Activated CD4-positive, alpha-beta T cell treated with anti-CD3 and anti-CD28 coated beads, Interleukin-2, Interleukin-6, amounts not matched to agents 100 ng/mL and 50 ng/mL, durations not matched to agents 16 hours and 8 hours (primary cell): ENCODE measurements at regions not wholly inside any gene's neighbourhood (a gene's known extent, or its start where the extent isn't known, plus 50 kb on each side); places are given as distances from the start of the nearest gene placed in this dataset.
A peak's percentile ranks its signal among the peaks of the same experiment; 100 is the strongest.
"Not testable (repeated sequence)": the region's sequence is repeated elsewhere in the genome, so short reads cannot be mapped to it uniquely, and the experiment has no call there.

Experiments used
- DNase-seq: peaks from one replicate; pipeline ENCODE4 v3.0.0-alpha.2; 2020

- DNase-seq: no peak
Observed at GRCh38 chr9:38342532-38342931, 50.0 kb upstream of the ALDH1B1 start.

GRCh38 chr9:38342096-38342495 lies 50.4 kb upstream of the ALDH1B1 start:
- no peak for DNase-seq

GRCh38 chr9:38339496-38339895 lies 53.0 kb upstream of the ALDH1B1 start:
- DNase-seq: no peak

DNA sequence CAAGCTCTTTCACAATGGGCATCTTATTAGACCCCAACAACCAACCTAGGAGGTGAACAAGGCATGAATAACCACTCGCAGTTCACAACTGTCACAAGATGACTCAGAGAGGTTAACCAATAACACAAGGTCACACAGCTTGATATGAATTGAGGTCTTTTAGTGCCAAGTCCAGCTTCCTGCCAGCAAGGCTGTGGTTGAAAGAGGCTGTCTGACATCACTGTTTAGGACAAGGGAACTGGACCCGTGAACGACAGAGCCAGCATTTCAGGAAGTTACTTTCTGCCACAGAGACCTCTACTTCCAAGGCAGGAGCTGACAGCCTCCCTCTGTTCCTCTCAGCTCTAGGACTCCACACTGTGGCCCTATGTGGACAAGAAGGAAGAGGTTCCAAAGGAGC lies 53.4 kb upstream of the ALDH1B1 start:
- DNase-seq: peak; percentile 62

DNA sequence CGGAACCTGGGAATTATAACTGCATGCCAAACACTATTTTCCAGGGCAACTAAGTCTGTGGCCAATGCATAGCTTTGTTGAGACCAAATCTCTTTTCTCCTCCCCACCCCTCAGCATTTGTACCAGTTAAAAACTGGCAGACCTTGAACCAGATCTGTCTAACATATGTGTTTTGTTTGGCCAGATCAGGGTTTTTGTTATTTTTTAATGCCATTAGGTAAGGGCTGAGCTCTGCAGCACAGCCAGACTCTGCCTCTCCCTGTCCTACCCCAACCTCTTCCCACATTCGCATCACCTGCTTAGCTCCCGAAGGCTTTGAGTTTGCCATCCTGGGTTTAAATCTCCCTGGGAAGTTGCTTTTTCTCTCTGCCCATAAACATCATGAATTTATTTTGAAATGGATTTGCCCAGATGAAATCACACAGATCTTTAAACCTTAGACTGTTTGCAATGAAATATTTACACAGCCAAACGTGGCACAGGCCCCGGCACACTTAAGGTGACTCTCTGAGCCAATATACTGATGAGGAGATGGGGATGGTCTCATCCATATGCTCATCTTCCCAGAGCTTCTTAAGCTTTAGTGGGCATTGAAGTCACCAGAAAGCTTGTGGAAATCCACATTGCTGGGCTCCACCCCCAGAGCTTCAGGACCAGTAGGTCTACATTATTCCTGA lies 54.0 kb upstream of the ALDH1B1 start:
- no peak for DNase-seq

GRCh38 chr9:38337706-38338264 lies 54.7 kb upstream of the ALDH1B1 start:
- no peak for DNase-seq

DNA sequence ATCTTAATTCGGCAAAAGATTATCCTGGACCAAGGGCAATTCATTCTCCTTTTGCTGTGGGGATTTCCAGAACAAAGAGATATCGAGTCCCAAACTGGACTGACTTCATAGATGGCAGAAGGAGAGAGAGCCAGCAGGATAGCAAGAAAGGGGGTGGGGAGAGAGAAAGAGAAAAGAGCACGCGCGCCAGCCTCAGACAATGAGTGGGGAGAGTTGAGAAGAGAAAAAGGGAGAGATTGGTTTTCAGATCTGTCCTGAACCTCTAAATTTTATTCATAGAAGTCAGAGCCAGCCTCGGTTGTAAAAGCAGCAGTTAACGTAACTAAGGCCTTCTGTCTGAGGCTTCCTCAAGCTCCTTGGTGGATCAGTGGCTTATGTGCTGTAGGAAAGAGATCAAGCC lies 55.3 kb upstream of the ALDH1B1 start:
- no peak for DNase-seq

DNA sequence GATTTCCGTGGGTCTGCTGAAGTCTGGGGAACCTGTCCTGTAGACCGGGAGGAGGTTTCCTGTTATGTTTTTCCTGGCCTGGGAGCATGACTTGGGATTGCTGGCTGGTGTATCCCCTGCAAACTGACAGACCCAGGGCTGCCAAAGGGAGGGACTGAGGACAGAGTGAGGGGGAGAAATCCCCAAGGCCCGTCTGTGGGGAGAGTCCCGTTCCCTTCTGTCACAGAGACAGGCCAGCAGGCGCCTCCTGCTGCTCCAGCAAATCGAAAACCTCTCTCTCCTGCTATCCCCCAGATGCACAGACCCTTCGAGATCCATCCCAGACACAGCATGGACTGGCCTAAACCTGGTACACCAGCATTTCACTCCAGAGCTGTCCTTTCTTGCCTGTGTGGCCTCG lies 56.2 kb upstream of the ALDH1B1 start:
- no peak for DNase-seq

DNA sequence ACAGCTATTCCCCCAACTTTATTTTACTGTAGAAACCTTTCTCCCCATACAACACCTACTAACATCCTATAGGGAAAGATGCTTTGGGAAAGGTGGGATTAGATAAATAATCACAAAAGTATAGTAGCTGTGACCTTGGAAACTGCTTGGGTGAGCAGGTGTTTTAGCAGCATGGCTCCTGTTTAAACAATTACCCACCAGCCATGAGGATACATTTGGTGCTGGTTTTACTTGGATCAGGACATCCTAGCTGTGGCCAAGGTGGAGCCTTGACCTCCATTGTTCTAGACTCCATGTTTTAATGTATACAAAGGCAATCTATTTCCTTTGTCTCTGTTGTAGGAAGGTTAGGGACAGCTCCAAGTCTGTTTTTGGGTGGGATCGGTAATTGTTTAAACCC lies 56.8 kb upstream of the ALDH1B1 start:
- no peak for DNase-seq

DNA sequence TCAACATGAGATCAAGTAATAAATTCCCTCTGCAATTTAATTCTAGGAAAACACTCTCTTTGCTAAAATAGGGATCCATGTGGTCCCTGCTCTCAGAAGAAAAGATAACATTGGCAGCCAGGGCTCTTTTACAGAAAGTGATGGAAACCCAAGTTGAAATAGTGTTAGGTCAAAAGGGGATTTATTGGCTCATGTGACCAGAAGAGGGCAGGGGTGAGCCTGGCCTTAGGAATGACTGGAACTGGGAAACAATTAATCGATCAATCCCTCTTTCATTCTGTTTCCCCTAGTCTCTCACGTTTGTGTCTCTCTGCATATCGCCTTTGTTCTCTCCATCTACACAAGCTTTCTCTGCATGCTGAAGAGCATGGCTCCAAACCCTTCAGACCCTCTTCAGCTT lies 58.3 kb upstream of the ALDH1B1 start:
- no peak for DNase-seq

GRCh38 chr9:38333047-38333446 lies 59.5 kb upstream of the ALDH1B1 start:
- no peak for DNase-seq

DNA sequence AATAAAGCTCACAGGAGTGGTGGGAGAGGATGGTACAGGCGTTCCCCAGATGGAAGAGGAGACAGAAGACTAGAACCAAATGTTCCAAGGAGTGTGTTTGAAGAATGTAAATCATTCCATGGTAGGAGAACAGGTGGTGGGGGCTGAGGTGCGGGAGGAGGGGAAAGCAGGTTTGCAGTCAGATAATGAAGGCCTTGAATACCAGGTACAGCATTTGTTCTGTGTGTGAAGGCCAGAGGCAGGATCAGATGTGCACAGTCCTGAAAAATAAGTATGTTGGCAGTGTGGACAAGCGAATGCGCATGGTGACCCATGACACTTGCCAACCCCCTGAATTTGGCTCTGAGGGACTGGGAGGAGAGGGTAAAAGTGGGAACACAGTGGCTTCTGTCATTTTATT lies 59.9 kb upstream of the ALDH1B1 start:
- no peak for DNase-seq

GRCh38 chr9:38331141-38331540 lies 61.4 kb upstream of the ALDH1B1 start:
- DNase-seq: no peak

DNA sequence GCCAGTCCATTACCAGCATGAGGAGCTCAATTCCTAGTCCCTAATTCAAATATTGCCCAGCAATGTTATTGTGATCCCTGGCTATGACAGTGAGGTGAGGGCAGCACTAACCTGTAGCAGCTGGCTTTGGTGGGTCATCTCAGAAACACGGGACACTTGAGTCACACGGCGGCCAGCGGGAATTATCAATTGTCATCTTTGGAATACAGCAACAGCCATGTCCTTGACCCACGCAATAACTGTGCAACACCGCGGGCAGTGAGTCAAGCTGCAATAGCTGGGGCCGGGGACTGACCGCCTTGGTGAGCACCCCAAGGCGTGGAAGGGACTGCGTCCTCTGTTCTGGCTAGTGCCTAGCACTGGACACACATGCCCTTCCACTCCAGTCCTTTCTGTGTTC lies 62.5 kb upstream of the ALDH1B1 start:
- DNase-seq: no peak

- DNase-seq: no peak
Observed at GRCh38 chr9:38328765-38329164, 63.7 kb upstream of the ALDH1B1 start.

- no peak for DNase-seq
Observed at GRCh38 chr9:38326122-38326521, 66.4 kb upstream of the ALDH1B1 start.

GRCh38 chr9:38324213-38324612 lies 68.3 kb upstream of the ALDH1B1 start:
- DNase-seq: not testable (repeated sequence)

GRCh38 chr9:38322937-38323336 lies 69.6 kb upstream of the ALDH1B1 start:
- no peak for DNase-seq

- DNase-seq: no peak
Observed at GRCh38 chr9:38319496-38320173, 72.9 kb upstream of the ALDH1B1 start.

DNA sequence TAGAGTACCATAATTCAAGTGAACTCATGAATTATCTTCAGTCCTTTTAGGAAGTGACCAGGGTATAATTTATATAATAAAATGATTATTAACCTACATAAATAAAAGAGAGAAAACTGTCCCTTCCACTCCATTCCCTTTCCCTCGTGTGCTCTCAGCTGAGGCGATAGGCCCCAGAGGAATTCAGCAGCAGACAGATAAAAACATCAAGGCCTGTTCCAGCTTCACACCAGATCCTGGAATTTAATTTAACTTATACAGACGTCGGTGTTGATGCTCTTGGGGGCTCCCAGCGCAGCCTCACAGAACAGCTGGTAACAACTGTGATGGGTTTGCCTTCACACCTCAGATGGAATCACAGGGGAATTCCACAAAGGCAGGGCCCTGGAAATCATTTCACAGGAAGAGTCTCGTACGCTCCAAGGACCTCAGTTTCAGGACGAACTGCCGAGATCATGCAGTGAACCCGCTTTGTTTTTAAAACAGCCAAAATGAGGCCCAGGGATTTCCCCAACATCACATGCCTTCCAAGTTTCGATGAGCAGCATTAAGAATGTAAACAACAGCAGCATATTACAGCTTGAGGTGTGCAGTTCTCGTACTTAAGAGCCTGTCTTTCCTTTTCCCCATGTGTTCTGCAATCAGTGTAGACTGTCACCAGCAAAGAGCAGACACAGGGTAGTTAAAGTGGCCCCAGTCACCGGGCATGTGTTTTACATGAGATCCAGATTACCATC lies 73.6 kb upstream of the ALDH1B1 start:
- DNase-seq: peak; percentile 40

DNA sequence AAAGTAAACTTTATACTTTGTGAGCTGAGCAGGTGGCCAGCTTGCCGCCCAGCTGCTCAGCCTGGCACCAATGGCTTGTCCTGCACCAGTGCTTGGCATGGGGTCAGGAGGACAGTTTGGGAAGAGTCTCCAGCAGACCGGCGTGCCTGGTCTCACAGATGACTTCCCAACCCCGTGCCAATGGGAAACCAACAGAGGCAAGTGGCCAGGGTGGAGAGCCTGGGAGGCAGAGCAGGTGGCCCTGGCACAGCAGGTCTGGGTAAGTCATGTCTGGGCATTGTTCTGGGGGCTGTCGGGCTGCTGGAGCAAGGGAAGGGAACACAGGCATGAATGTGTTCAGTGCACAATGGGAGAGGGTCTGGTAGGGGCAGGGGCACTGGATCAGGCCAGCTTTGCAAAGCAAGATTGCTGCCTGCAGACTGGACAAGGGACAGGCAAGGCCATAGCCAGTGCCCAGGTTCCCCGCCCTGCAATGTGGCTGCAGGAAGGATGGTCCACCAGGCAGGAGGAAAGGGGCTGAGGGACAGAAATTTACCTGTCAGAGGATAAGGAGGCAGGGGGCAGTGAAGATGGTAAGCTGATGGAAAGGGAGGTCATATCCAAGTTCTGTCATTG lies 76.2 kb upstream of the ALDH1B1 start:
- DNase-seq: no peak

DNA sequence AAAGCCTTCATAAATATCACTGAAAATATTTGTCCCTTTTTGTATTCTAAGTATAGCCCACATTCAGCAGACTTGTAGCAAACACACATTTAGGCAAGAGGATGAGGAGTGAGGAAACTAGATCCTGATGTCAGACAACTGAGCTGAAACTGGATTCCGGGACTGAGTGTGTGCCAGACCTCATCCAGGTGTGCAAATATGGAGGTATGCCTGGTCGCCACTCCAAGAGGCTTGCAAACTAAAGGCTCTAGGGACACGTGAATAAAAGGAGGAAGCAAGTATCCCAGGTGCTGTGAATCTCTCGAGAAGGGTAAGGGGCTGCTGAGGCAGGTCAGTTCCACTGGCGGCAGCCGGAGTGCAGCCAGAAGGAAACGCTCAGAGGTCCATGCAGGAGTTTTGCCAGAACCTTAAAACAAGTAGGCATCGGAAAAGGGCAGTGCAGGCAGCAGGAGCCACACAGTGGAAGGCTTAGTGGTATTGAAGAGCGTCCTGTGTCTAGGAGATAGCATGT lies 77.4 kb upstream of the ALDH1B1 start:
- DNase-seq: no peak

DNA sequence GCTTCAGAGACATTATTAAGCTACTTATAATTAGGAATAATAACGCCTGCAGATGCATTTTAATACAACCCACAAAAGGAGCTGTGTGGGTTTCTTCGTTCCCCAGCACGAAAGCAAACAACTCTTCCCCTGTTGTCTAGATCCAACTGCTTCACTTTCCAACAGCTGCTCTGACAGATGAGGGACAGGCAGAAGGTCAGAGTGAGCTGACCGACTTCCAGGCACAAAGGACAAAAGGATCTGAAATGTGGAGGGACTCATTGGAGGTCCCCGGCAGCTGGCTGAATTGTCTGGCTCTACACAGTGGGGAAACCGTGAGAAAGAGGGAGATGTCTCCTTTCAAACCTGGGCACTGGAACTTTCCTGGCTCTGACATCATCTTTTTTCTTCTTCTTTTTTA lies 79.1 kb upstream of the ALDH1B1 start:
- DNase-seq: no peak
